ENCODE measurements at regions not wholly inside any gene's neighbourhood (a gene's known extent, or its start where the extent isn't known, plus 50 kb on each side); places are given as distances from the start of the nearest gene placed in this dataset.

- no peak for DNase-seq (ENCODE audit: low read depth in 2 of 2)
Measured at GRCh38 chr11:45036733-45037132, 86.0 kb upstream of the TP53I11 start.

GRCh38 chr11:45037434-45038005, 86.8 kb upstream of the TP53I11 start:
- DNase-seq (ENCODE audit: low read depth in 2 of 2), result no peak

- no peak for DNase-seq (ENCODE audit: low read depth in 2 of 2)
Measured at GRCh38 chr11:45038923-45039322, 88.2 kb upstream of the TP53I11 start.

GRCh38 chr11:45041596-45041995, 90.9 kb upstream of the TP53I11 start:
- no peak for DNase-seq (ENCODE audit: low read depth in 2 of 2)

- DNase-seq (ENCODE audit: low read depth in 2 of 2), result no peak
Measured at GRCh38 chr11:45042560-45042959, 91.9 kb upstream of the TP53I11 start.

GRCh38 chr11:45043755-45044475, 93.2 kb upstream of the TP53I11 start:
- no peak for DNase-seq (ENCODE audit: low read depth in 2 of 2)

GRCh38 chr11:45045683-45046471, 95.2 kb upstream of the TP53I11 start:
- DNase-seq (ENCODE audit: low read depth in 2 of 2), result peak in 1 of 2 donors; percentile 3

GRCh38 chr11:45048313-45048841, 97.7 kb upstream of the TP53I11 start:
- DNase-seq (ENCODE audit: low read depth in 2 of 2), result no peak

- no peak for DNase-seq (ENCODE audit: low read depth in 2 of 2)
Measured at GRCh38 chr11:45048870-45049691, 97.4 kb upstream of the PRDM11 start.

GRCh38 chr11:45050111-45050510, 96.3 kb upstream of the PRDM11 start:
- DNase-seq (ENCODE audit: low read depth in 2 of 2), result no peak

GRCh38 chr11:45051621-45052020, 94.8 kb upstream of the PRDM11 start:
- DNase-seq (ENCODE audit: low read depth in 2 of 2), result no peak

GRCh38 chr11:45052361-45052760, 94.1 kb upstream of the PRDM11 start:
- DNase-seq (ENCODE audit: low read depth in 2 of 2), result no peak

GRCh38 chr11:45053736-45054446, 92.5 kb upstream of the PRDM11 start:
- no peak for DNase-seq (ENCODE audit: low read depth in 2 of 2)

- DNase-seq (ENCODE audit: low read depth in 2 of 2), result no peak
Measured at GRCh38 chr11:45054956-45055355, 91.5 kb upstream of the PRDM11 start.

- no peak for DNase-seq (ENCODE audit: low read depth in 2 of 2)
Measured at GRCh38 chr11:45056529-45056928, 89.9 kb upstream of the PRDM11 start.

GRCh38 chr11:45057938-45058646, 88.3 kb upstream of the PRDM11 start:
- DNase-seq (ENCODE audit: low read depth in 2 of 2), result no peak

- DNase-seq (ENCODE audit: low read depth in 2 of 2), result no peak
Measured at GRCh38 chr11:45058647-45058950, 87.8 kb upstream of the PRDM11 start.

- DNase-seq (ENCODE audit: low read depth in 2 of 2), result no peak
Measured at GRCh38 chr11:45060707-45061106, 85.7 kb upstream of the PRDM11 start.

- no peak for DNase-seq (ENCODE audit: low read depth in 2 of 2)
Measured at GRCh38 chr11:45061641-45062040, 84.8 kb upstream of the PRDM11 start.

- DNase-seq (ENCODE audit: low read depth in 2 of 2), result no peak
Measured at GRCh38 chr11:45062115-45062514, 84.3 kb upstream of the PRDM11 start.
